ENCODE measurements at regions not wholly inside any gene's neighbourhood (a gene's known extent, or its start where the extent isn't known, plus 50 kb on each side); places are given as distances from the start of the nearest gene placed in this dataset.

- DNase-seq: no peak
Observed at GRCh38 chr12:98355933-98356332, 159.5 kb upstream of the TMPO start.

- DNase-seq: peak; percentile 14
Observed at GRCh38 chr12:98358144-98358543, 157.2 kb upstream of the TMPO start.

GRCh38 chr12:98359856-98360255 is 155.5 kb upstream of the TMPO start:
- peak; percentile 25 for DNase-seq

- peak; percentile 81 for DNase-seq
Observed at GRCh38 chr12:98360401-98360800, 155.0 kb upstream of the TMPO start.

- no peak for DNase-seq
Observed at GRCh38 chr12:98369581-98369980, 145.8 kb upstream of the TMPO start.

GRCh38 chr12:98370976-98371375 is 144.4 kb upstream of the TMPO start:
- DNase-seq: no peak

- no peak for DNase-seq
Observed at GRCh38 chr12:98371419-98371818, 144.0 kb upstream of the TMPO start.

GRCh38 chr12:98372340-98373024 is 142.9 kb upstream of the TMPO start:
- DNase-seq: no peak

GRCh38 chr12:98373025-98373554 is 142.3 kb upstream of the TMPO start:
- peak; percentile 73 for DNase-seq

- DNase-seq: peak; percentile 27
Observed at GRCh38 chr12:98374007-98374406, 141.4 kb upstream of the TMPO start.

- peak; percentile 25 for DNase-seq
Observed at GRCh38 chr12:98379106-98379505, 136.3 kb upstream of the TMPO start.

- DNase-seq: peak; percentile 63
Observed at GRCh38 chr12:98385641-98386040, 129.7 kb upstream of the TMPO start.

GRCh38 chr12:98387444-98387843 is 127.9 kb upstream of the TMPO start:
- no peak for DNase-seq

GRCh38 chr12:98388126-98388525 is 127.3 kb upstream of the TMPO start:
- DNase-seq: no peak

- peak; percentile 13 for DNase-seq
Observed at GRCh38 chr12:98389593-98389992, 125.8 kb upstream of the TMPO start.

GRCh38 chr12:98397323-98398105 is 117.9 kb upstream of the TMPO start:
- peak; percentile 86 for DNase-seq

- DNase-seq: peak; percentile 67
Observed at GRCh38 chr12:98399532-98399931, 115.9 kb upstream of the TMPO start.

GRCh38 chr12:98401427-98401826 is 114.0 kb upstream of the TMPO start:
- peak; percentile 41 for DNase-seq

- no peak for DNase-seq
Observed at GRCh38 chr12:98402091-98402490, 113.3 kb upstream of the TMPO start.

- no peak for DNase-seq
Observed at GRCh38 chr12:98402671-98403070, 112.7 kb upstream of the TMPO start.

GRCh38 chr12:98403385-98403784 is 112.0 kb upstream of the TMPO start:
- no peak for DNase-seq

GRCh38 chr12:98403936-98404335 is 111.5 kb upstream of the TMPO start:
- DNase-seq: no peak

- no peak for DNase-seq
Observed at GRCh38 chr12:98405805-98406366, 109.5 kb upstream of the TMPO start.

- no peak for DNase-seq
Observed at GRCh38 chr12:98406378-98406777, 109.0 kb upstream of the TMPO start.

All from NCI-H146 (cell line).